ENCODE measurements at regions not wholly inside any gene's neighbourhood (a gene's known extent, or its start where the extent isn't known, plus 50 kb on each side); places are given as distances from the start of the nearest gene placed in this dataset.

GRCh38 chr1:39124282-39124681, 80.2 kb upstream of the MACF1 start:
- ChIA-PET POLR2A (no interaction called here), CTCF (interaction anchor here (0.7 to 1.2 kb wide), 2 partner anchors 68 to 69 kb away, joined by 3 read pairs; no protein-coding TSS in a partner anchor)
- H3K4me2 ChIP-seq (replicated peaks; ENCODE audit: low read depth, low read length, poor library complexity, severe bottlenecking): no peak overlapping the region
- H3K4me3 Mint-ChIP-seq: no peak overlapping the region
- TF ChIP-seq CTCF (IDR thresholded peaks at IDR 0.05): no peak
- TF ChIP-seq EZH2 (IDR thresholded peaks at IDR 0.05; ENCODE audit: borderline replicate concordance, insufficient read depth, low read depth, low read length, poor library complexity, severe bottlenecking): no peak
- ATAC-seq (ENCODE audit: low read depth) (no peak), DNase-seq (no peak)
- H2AFZ ChIP-seq (ENCODE audit: insufficient read depth, low read depth, low read length, poor library complexity, severe bottlenecking): no peak overlapping the region
- no peaks in the 10 kb centered on the region for H3K4me1 Mint-ChIP-seq
- no peaks in the 10 kb centered on the region for H3K4me1 ChIP-seq (ENCODE audit: control insufficient read depth in 2 of 2, insufficient read depth in 2 of 2, low read length in 2 of 2)
- H3K9me3 Mint-ChIP-seq (ENCODE audit: insufficient read depth): no peaks in the 10 kb centered on the region
- no peaks in the 10 kb centered on the region for H3K27me3 Mint-ChIP-seq
- H3K27ac Mint-ChIP-seq: no peak overlapping the region
- H3K27ac ChIP-seq (ENCODE audit: low read length in 2 of 2): no peak overlapping the region
- H4K20me1 ChIP-seq (ENCODE audit: control insufficient read depth, insufficient read depth, low read length, poor library complexity, severe bottlenecking): no peaks in the 10 kb centered on the region
- H3K9me3 ChIP-seq (ENCODE audit: control extremely low read depth in 1 of 3, control insufficient read depth in 2 of 3, insufficient read depth in 1 of 3, low read length in 2 of 3): no peaks in the 10 kb centered on the region
- no peak overlapping the region for H3K4me3 ChIP-seq (ENCODE audit: control extremely low read depth in 1 of 5, extremely low read depth in 1 of 5, insufficient read depth in 1 of 5, low read depth in 2 of 5, low read length in 4 of 5)
- WGBS (ENCODE audit: insufficient coverage): no CpG with 5 or more reads among the region's 1 CpG
- intact Hi-C loops (cut with micrococcal nuclease): no loop called here
- H3K36me3 ChIP-seq (replicated peaks in 1 of 2; ENCODE audit: control extremely low read depth in 1 of 2, control insufficient read depth in 1 of 2, extremely low read depth in 1 of 2, insufficient read depth in 2 of 2, low read length in 1 of 2): no peaks in the 10 kb centered on the region
- no peaks in the 10 kb centered on the region for H3K27me3 ChIP-seq (replicated peaks in 1 of 4; ENCODE audit: control extremely low read depth in 1 of 4, control insufficient read depth in 3 of 4, insufficient read depth in 4 of 4, low read length in 3 of 4)
- H3K79me2 ChIP-seq (ENCODE audit: control insufficient read depth, insufficient read depth, low read length): no peaks in the 10 kb centered on the region
- no peak overlapping the region for H3K9ac ChIP-seq (ENCODE audit: low read length)

- ChIA-PET CTCF (interaction anchor here (1.0 to 2.1 kb wide), 2 partner anchors 29 to 132 kb away, joined by 3 to 11 read pairs; no protein-coding TSS in a partner anchor), POLR2A (interaction anchor here (0.5 kb wide), 1 partner anchor 90 kb away, joined by 6 read pairs; no protein-coding TSS in a partner anchor)
- no peaks in the 10 kb centered on the region for H3K27me3 ChIP-seq (replicated peaks in 1 of 4; ENCODE audit: control extremely low read depth in 1 of 4, control insufficient read depth in 3 of 4, insufficient read depth in 4 of 4, low read length in 3 of 4)
- H3K79me2 ChIP-seq (ENCODE audit: control insufficient read depth, insufficient read depth, low read length): no peaks in the 10 kb centered on the region
- no peak overlapping the region for H3K4me3 Mint-ChIP-seq
- H3K9ac ChIP-seq (ENCODE audit: low read length): no peak overlapping the region
- H3K27me3 Mint-ChIP-seq: no peaks in the 10 kb centered on the region
- H3K9me3 Mint-ChIP-seq (ENCODE audit: insufficient read depth): no peaks in the 10 kb centered on the region
- DNase-seq (no peak), ATAC-seq (ENCODE audit: low read depth) (no peak)
- no peaks in the 10 kb centered on the region for H3K36me3 ChIP-seq (replicated peaks in 1 of 2; ENCODE audit: control extremely low read depth in 1 of 2, control insufficient read depth in 1 of 2, extremely low read depth in 1 of 2, insufficient read depth in 2 of 2, low read length in 1 of 2)
- H2AFZ ChIP-seq (ENCODE audit: insufficient read depth, low read depth, low read length, poor library complexity, severe bottlenecking): no peak overlapping the region
- no peaks in the 10 kb centered on the region for H3K4me1 ChIP-seq (ENCODE audit: control insufficient read depth in 2 of 2, insufficient read depth in 2 of 2, low read length in 2 of 2)
- intact Hi-C loops (cut with micrococcal nuclease): no loop called here
- no peak overlapping the region for H3K27ac Mint-ChIP-seq
- no peak overlapping the region for H3K4me2 ChIP-seq (replicated peaks; ENCODE audit: low read depth, low read length, poor library complexity, severe bottlenecking)
- no peaks in the 10 kb centered on the region for H3K9me3 ChIP-seq (ENCODE audit: control extremely low read depth in 1 of 3, control insufficient read depth in 2 of 3, insufficient read depth in 1 of 3, low read length in 2 of 3)
- H4K20me1 ChIP-seq (ENCODE audit: control insufficient read depth, insufficient read depth, low read length, poor library complexity, severe bottlenecking): no peaks in the 10 kb centered on the region
- no peak overlapping the region for H3K4me3 ChIP-seq (ENCODE audit: control extremely low read depth in 1 of 5, extremely low read depth in 1 of 5, insufficient read depth in 1 of 5, low read depth in 2 of 5, low read length in 4 of 5)
- TF ChIP-seq CTCF (IDR thresholded peaks at IDR 0.05): no peak
- TF ChIP-seq EZH2 (IDR thresholded peaks at IDR 0.05; ENCODE audit: borderline replicate concordance, insufficient read depth, low read depth, low read length, poor library complexity, severe bottlenecking): no peak
- no peak overlapping the region for H3K27ac ChIP-seq (ENCODE audit: low read length in 2 of 2)
- no peaks in the 10 kb centered on the region for H3K4me1 Mint-ChIP-seq
Observed at GRCh38 chr1:39127513-39127912, 77.0 kb upstream of the MACF1 start.

Data from B cell (primary cell).